NB4 (cell line): ENCODE measurements at regions not wholly inside any gene's neighbourhood (a gene's known extent, or its start where the extent isn't known, plus 50 kb on each side); places are given as distances from the start of the nearest gene placed in this dataset.
"Not testable (repeated sequence)": the region's sequence is repeated elsewhere in the genome, so short reads cannot be mapped to it uniquely, and the experiment has no call there.

Experiments
- DNase-seq: peaks from one replicate; pipeline ENCODE4 v3.0.0; 2010; ENCODE audit warnings: low read depth
- H3K4me3 ChIP-seq: one replicate; pipeline ENCODE4 v1.5.1; 2011; ENCODE audit warnings: mild to moderate bottlenecking, low read depth, low read length, moderate library complexity
- MYC ChIP-seq: IDR thresholded peaks from 2 replicates; pipeline ENCODE4 v1.6.1; 2011; ENCODE audit warnings: low read depth, low read length
- POLR2A ChIP-seq: IDR thresholded peaks from 2 replicates; pipeline ENCODE4 v1.6.1; 2011; ENCODE audit warnings: mild to moderate bottlenecking; ENCODE audit not compliant: insufficient read length; ENCODE audit errors: extremely low read depth
- TF ChIP-seq, protein P1 (sequence below): IDR thresholded peaks from 2 replicates; pipeline ENCODE4 v1.6.1; 2011; ENCODE audit warnings: low read depth, low read length
- TF ChIP-seq, protein P2 (sequence below): IDR thresholded peaks from one replicate; pipeline ENCODE4 v1.5.1; 2012; ENCODE audit warnings: low read depth, low read length

DNA sequence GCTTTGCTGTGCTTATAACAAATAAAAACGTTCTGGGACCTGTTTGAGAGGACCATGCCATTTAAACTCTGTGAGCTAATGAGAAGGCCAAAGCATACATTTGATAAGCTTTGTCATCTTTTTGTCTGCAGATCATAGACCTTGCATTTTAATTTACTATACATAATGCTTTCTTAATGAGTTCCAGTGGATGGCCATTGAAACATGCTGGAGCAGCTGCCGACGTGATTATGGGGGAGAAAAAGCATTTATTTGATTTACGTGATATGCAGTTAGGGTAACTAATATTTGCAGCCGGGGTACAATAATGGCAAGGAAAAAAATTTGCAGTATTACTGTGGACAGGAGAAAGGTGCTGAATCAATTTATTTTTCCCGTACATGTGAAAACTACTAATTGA, 240.2 kb downstream of the FAT3 start:
- H3K4me3 ChIP-seq = no peak overlapping the region
- no peak for DNase-seq
- TF ChIP-seq, protein P1, sequence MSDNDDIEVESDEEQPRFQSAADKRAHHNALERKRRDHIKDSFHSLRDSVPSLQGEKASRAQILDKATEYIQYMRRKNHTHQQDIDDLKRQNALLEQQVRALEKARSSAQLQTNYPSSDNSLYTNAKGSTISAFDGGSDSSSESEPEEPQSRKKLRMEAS = no peak
- TF ChIP-seq, protein P2, sequence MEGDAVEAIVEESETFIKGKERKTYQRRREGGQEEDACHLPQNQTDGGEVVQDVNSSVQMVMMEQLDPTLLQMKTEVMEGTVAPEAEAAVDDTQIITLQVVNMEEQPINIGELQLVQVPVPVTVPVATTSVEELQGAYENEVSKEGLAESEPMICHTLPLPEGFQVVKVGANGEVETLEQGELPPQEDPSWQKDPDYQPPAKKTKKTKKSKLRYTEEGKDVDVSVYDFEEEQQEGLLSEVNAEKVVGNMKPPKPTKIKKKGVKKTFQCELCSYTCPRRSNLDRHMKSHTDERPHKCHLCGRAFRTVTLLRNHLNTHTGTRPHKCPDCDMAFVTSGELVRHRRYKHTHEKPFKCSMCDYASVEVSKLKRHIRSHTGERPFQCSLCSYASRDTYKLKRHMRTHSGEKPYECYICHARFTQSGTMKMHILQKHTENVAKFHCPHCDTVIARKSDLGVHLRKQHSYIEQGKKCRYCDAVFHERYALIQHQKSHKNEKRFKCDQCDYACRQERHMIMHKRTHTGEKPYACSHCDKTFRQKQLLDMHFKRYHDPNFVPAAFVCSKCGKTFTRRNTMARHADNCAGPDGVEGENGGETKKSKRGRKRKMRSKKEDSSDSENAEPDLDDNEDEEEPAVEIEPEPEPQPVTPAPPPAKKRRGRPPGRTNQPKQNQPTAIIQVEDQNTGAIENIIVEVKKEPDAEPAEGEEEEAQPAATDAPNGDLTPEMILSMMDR = no peak
- TF ChIP-seq POLR2A = no peak
- no peak for TF ChIP-seq MYC

DNA sequence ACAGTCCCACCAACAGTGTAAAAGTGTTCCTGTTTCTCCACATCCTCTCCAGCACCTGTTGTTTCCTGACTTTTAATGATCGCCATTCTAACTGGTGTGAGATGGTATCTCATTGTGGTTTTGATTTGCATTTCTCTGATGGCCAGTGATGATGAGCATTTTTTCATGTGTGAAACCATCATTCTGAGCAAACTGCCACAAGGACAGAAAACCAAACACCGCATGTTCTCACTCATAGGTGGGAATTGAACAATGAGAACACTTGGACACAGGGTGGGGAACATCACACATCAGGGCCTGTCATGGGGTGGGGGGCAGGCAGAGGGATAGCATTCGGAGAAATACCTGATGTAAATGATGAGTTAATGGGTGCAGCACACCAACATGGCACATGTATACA, 240.8 kb downstream of the FAT3 start:
- DNase-seq, H3K4me3 ChIP-seq: not testable (repeated sequence)

DNA sequence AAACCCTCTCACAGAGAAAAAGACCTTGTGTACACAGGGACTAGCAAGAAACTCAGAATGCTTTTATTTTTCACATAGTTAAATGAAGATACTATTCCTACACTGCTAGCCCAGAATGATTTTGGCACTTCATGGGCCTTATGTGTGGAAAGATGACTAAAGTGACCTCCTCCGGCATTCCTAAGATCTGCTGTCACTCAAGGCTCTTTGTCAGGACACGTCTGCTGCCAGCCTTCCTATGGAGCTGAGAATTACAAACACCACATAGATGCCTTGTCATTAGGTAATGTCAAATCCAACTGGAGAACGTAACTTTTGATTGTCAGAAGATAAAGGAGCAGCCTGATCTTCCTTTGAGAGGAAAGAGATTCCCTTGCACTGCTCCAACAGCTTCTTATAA, 249.1 kb downstream of the FAT3 start:
- DNase-seq = no peak
- H3K4me3 ChIP-seq = no peak overlapping the region
- TF ChIP-seq, protein P2 = no peak
- TF ChIP-seq MYC (no peak), POLR2A (no peak)
- TF ChIP-seq, protein P1 = no peak

- DNase-seq = no peak
- no peak overlapping the region for H3K4me3 ChIP-seq
- TF ChIP-seq, protein P2 = no peak
- TF ChIP-seq, protein P1 = no peak
- TF ChIP-seq MYC (no peak), POLR2A (no peak)
Observed at GRCh38 chr11:92475316-92475715, 250.7 kb downstream of the FAT3 start.

DNA sequence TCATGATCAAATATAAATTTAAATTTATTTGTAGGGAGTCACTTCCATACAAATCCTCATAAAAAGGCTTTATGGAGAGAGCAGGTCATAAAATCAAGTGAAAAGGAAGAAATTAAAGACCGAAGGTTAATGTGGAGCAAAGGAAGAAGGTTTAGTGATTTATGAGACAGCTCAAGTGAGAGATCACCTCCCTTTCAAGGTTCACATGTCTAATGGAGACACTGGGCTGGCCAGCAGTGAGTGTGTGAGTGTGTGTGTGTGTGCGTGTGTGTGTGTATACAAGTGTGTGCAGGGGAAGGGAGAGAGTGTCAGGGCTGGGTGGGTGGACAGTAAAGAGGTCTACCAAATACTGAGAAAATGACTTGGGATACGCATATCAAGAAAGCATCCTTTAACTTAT, 251.2 kb downstream of the FAT3 start:
- no peak for TF ChIP-seq MYC
- TF ChIP-seq POLR2A = no peak
- TF ChIP-seq, protein P2 = no peak
- TF ChIP-seq, protein P1 = no peak
- DNase-seq = no peak
- no peak overlapping the region for H3K4me3 ChIP-seq

DNA sequence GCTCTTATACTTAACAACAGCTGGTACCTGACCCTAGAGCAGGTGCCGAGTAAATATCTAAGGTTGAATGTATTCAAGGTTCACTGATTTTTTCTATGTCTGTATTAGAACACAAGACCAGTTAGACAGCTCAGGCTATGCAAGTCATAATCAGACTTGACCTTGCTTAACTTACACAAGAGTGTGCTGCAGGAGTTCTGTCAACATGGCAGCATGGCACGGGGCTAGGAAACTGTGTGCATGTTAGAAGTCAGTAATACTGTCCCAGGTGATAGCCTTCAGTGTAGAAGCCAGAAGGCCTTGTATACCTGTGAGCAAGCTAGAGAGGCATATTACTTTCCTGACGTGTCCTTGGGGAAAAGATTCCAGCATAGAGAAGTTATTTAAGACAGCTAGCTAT, 253.1 kb downstream of the FAT3 start:
- no peak overlapping the region for H3K4me3 ChIP-seq
- DNase-seq = no peak
- TF ChIP-seq MYC (no peak), POLR2A (no peak)
- TF ChIP-seq, protein P2 = no peak
- TF ChIP-seq, protein P1 = no peak
